ENCODE measurements at regions not wholly inside any gene's neighbourhood (a gene's known extent, or its start where the extent isn't known, plus 50 kb on each side); places are given as distances from the start of the nearest gene placed in this dataset.

- no peak for TF ChIP-seq YY1 (IDR thresholded peaks at IDR 0.05)
- TF ChIP-seq, protein P1, sequence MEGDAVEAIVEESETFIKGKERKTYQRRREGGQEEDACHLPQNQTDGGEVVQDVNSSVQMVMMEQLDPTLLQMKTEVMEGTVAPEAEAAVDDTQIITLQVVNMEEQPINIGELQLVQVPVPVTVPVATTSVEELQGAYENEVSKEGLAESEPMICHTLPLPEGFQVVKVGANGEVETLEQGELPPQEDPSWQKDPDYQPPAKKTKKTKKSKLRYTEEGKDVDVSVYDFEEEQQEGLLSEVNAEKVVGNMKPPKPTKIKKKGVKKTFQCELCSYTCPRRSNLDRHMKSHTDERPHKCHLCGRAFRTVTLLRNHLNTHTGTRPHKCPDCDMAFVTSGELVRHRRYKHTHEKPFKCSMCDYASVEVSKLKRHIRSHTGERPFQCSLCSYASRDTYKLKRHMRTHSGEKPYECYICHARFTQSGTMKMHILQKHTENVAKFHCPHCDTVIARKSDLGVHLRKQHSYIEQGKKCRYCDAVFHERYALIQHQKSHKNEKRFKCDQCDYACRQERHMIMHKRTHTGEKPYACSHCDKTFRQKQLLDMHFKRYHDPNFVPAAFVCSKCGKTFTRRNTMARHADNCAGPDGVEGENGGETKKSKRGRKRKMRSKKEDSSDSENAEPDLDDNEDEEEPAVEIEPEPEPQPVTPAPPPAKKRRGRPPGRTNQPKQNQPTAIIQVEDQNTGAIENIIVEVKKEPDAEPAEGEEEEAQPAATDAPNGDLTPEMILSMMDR (IDR thresholded peaks at IDR 0.05; ENCODE audit: low read depth, low read length, missing input control), result no peak
- TF ChIP-seq, protein P2, sequence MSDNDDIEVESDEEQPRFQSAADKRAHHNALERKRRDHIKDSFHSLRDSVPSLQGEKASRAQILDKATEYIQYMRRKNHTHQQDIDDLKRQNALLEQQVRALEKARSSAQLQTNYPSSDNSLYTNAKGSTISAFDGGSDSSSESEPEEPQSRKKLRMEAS (IDR thresholded peaks at IDR 0.05), result no peak
- TF ChIP-seq, protein P3, sequence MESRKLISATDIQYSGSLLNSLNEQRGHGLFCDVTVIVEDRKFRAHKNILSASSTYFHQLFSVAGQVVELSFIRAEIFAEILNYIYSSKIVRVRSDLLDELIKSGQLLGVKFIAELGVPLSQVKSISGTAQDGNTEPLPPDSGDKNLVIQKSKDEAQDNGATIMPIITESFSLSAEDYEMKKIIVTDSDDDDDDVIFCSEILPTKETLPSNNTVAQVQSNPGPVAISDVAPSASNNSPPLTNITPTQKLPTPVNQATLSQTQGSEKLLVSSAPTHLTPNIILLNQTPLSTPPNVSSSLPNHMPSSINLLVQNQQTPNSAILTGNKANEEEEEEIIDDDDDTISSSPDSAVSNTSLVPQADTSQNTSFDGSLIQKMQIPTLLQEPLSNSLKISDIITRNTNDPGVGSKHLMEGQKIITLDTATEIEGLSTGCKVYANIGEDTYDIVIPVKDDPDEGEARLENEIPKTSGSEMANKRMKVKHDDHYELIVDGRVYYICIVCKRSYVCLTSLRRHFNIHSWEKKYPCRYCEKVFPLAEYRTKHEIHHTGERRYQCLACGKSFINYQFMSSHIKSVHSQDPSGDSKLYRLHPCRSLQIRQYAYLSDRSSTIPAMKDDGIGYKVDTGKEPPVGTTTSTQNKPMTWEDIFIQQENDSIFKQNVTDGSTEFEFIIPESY (IDR thresholded peaks at IDR 0.05), result no peak
- no peak for TF ChIP-seq TAF1 (conservative IDR thresholded peaks at IDR 0.05)
Measured at GRCh38 chr4:127344071-127344470, 288.7 kb upstream of the INTU start.
